ENCODE measurements at regions not wholly inside any gene's neighbourhood (a gene's known extent, or its start where the extent isn't known, plus 50 kb on each side); places are given as distances from the start of the nearest gene placed in this dataset.
"Not testable (repeated sequence)": the region's sequence is repeated elsewhere in the genome, so short reads cannot be mapped to it uniquely, and the experiment has no call there.

DNA sequence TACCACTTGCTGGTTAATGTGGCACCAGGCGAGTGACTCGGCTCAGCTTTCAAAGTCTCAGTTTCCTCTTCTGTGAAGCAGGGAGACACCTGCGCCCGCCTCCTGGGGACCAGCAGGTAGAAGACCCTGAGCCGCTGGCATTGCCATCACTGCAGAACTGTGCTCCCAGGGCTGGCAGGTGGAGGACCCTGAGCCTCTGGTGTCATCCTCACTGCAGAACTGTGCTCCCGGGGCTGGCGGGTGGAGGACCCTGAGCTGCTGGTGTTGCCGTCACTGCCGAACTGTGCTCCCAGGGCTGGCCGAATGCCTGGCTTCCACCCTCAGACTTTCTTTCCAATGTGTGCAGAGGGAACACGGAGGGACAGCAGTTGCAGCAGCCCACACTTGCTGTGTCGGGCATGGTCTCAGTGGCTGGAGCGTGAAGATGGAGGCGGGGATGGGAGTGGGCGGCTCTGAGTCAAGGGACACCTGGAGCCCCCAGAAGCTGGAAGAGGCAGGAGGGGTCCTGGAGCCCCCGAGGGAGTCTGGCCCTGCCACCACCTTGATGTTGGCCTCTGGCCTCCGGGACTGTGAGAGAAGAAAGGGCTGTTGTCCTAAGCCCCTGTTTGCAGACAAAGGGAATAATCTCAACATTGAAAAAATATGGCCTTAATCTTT, 75.8 kb upstream of the METTL9 start:
- Histone ChIP-seq H3K27me3 (ENCODE audit: control insufficient read depth, extremely low read depth, insufficient read depth, low read length) (peaks cover 14% of the 10 kb centered on the region), H3K4me1 (ENCODE audit: control insufficient read depth, extremely low read depth, insufficient read depth, low read length) (no peaks in the 10 kb centered on the region), H3K4me2 (ENCODE audit: control insufficient read depth, extremely low read depth, insufficient read depth, low read depth, low read length) (no peak overlapping the region), H3K36me3 (ENCODE audit: control insufficient read depth in 2 of 2, extremely low read depth in 1 of 2, insufficient read depth in 2 of 2, low read length in 2 of 2) (no peaks in the 10 kb centered on the region), H3K79me2 (ENCODE audit: control insufficient read depth, insufficient read depth, low read length) (peaks cover 12% of the 10 kb centered on the region), H2AFZ (ENCODE audit: control insufficient read depth, low read length) (no peak overlapping the region), H4K20me1 (ENCODE audit: control insufficient read depth, extremely low read depth, insufficient read depth, low read length) (no peaks in the 10 kb centered on the region), H3K9ac (ENCODE audit: control insufficient read depth, extremely low read depth, insufficient read depth, low read length) (no peak overlapping the region), H3K9me1 (ENCODE audit: control insufficient read depth, extremely low read depth, insufficient read depth, low read length) (no peaks in the 10 kb centered on the region), H3K4me3 (ENCODE audit: control insufficient read depth in 2 of 3, extremely low read depth in 1 of 3, insufficient read depth in 2 of 3, low read depth in 1 of 3, low read length in 3 of 3) (no peak overlapping the region), H3K27ac (ENCODE audit: control insufficient read depth, insufficient read depth, low read length) (no peak overlapping the region), H3K9me3 (ENCODE audit: control insufficient read depth, low read depth, low read length) (peaks cover 5% of the 10 kb centered on the region)
- no peak for FAIRE-seq
- no peak for DNase-seq (ENCODE audit: low read depth, low spot score)
- no peak for TF ChIP-seq EZH2 (IDR thresholded peaks at IDR 0.05; ENCODE audit: low read length)
- TF ChIP-seq, protein P1, sequence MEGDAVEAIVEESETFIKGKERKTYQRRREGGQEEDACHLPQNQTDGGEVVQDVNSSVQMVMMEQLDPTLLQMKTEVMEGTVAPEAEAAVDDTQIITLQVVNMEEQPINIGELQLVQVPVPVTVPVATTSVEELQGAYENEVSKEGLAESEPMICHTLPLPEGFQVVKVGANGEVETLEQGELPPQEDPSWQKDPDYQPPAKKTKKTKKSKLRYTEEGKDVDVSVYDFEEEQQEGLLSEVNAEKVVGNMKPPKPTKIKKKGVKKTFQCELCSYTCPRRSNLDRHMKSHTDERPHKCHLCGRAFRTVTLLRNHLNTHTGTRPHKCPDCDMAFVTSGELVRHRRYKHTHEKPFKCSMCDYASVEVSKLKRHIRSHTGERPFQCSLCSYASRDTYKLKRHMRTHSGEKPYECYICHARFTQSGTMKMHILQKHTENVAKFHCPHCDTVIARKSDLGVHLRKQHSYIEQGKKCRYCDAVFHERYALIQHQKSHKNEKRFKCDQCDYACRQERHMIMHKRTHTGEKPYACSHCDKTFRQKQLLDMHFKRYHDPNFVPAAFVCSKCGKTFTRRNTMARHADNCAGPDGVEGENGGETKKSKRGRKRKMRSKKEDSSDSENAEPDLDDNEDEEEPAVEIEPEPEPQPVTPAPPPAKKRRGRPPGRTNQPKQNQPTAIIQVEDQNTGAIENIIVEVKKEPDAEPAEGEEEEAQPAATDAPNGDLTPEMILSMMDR (optimal IDR thresholded peaks at IDR 0.05 in 1 of 3, IDR thresholded peaks at IDR 0.05 in 1 of 3, conservative IDR thresholded peaks at IDR 0.05 in 1 of 3; ENCODE audit: extremely low read depth in 1 of 3, insufficient read depth in 2 of 3, low read length in 3 of 3): no peak
- dilution Hi-C loops (cut with MboI; ENCODE audit: extremely low pct_ligation_motif_present, low sequenced_read_pairs): no loop called here

DNA sequence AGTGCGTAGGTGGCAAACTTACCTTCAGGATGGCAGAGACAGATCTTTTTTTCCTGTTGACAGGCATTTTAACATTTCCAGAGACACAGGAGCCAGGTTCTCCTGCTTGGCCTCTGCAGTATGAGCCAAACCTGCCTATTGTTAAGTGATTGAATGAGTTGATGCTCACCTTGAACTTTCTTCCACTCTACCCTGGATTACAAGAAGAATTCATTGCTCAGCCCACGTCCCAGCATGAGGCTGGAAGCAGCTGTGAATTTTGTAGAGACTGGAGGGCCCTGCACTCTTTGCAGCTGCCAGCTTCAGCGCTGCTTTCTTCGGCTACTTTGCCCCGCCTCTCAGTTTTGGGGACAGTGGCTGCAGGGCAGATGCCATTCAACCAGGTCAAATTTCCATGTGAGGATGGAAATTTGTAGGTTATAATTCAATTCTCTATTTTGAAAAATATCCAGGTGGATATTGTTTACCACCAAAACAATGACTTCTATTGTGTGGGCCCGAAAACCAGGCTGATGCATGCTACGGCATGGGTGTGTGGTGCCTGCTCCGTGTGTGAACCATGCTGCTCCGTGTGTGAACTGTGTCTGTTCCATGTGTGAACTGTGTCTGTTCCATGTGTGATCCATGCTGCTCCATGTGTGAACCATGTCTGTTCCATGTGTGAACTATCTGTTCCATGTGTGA, 75.2 kb upstream of the METTL9 start:
- DNase-seq (ENCODE audit: low read depth, low spot score) (no peak), FAIRE-seq (no peak)
- peaks cover 5% of the 10 kb centered on the region for H3K9me3 ChIP-seq (ENCODE audit: control insufficient read depth, low read depth, low read length)
- no peaks in the 10 kb centered on the region for H4K20me1 ChIP-seq (ENCODE audit: control insufficient read depth, extremely low read depth, insufficient read depth, low read length)
- H3K4me1 ChIP-seq (ENCODE audit: control insufficient read depth, extremely low read depth, insufficient read depth, low read length): no peaks in the 10 kb centered on the region
- no peak overlapping the region for H3K9ac ChIP-seq (ENCODE audit: control insufficient read depth, extremely low read depth, insufficient read depth, low read length)
- dilution Hi-C loops (cut with MboI; ENCODE audit: extremely low pct_ligation_motif_present, low sequenced_read_pairs): no loop called here
- TF ChIP-seq, protein P1 (optimal IDR thresholded peaks at IDR 0.05 in 1 of 3, IDR thresholded peaks at IDR 0.05 in 1 of 3, conservative IDR thresholded peaks at IDR 0.05 in 1 of 3; ENCODE audit: extremely low read depth in 1 of 3, insufficient read depth in 2 of 3, low read length in 3 of 3): no peak
- no peak for TF ChIP-seq EZH2 (IDR thresholded peaks at IDR 0.05; ENCODE audit: low read length)
- H3K27me3 ChIP-seq (ENCODE audit: control insufficient read depth, extremely low read depth, insufficient read depth, low read length): peaks cover 14% of the 10 kb centered on the region
- no peak overlapping the region for H3K27ac ChIP-seq (ENCODE audit: control insufficient read depth, insufficient read depth, low read length)
- peaks cover 8% of the 10 kb centered on the region for H3K79me2 ChIP-seq (ENCODE audit: control insufficient read depth, insufficient read depth, low read length)
- no peak overlapping the region for H3K4me2 ChIP-seq (ENCODE audit: control insufficient read depth, extremely low read depth, insufficient read depth, low read depth, low read length)
- H3K9me1 ChIP-seq (ENCODE audit: control insufficient read depth, extremely low read depth, insufficient read depth, low read length): no peaks in the 10 kb centered on the region
- H3K4me3 ChIP-seq (ENCODE audit: control insufficient read depth in 2 of 3, extremely low read depth in 1 of 3, insufficient read depth in 2 of 3, low read depth in 1 of 3, low read length in 3 of 3): no peak overlapping the region
- H3K36me3 ChIP-seq (ENCODE audit: control insufficient read depth in 2 of 2, extremely low read depth in 1 of 2, insufficient read depth in 2 of 2, low read length in 2 of 2): no peaks in the 10 kb centered on the region
- no peak overlapping the region for H2AFZ ChIP-seq (ENCODE audit: control insufficient read depth, low read length)

- DNase-seq (ENCODE audit: low read depth, low spot score); H4K20me1 ChIP-seq (ENCODE audit: control insufficient read depth, extremely low read depth, insufficient read depth, low read length); H2AFZ ChIP-seq (ENCODE audit: control insufficient read depth, low read length); FAIRE-seq; H3K9ac ChIP-seq (ENCODE audit: control insufficient read depth, extremely low read depth, insufficient read depth, low read length); H3K9me1 ChIP-seq (ENCODE audit: control insufficient read depth, extremely low read depth, insufficient read depth, low read length); H3K36me3 ChIP-seq (ENCODE audit: control insufficient read depth in 2 of 2, extremely low read depth in 1 of 2, insufficient read depth in 2 of 2, low read length in 2 of 2); H3K4me2 ChIP-seq (ENCODE audit: control insufficient read depth, extremely low read depth, insufficient read depth, low read depth, low read length); H3K79me2 ChIP-seq (ENCODE audit: control insufficient read depth, insufficient read depth, low read length); H3K27ac ChIP-seq (ENCODE audit: control insufficient read depth, insufficient read depth, low read length); H3K4me1 ChIP-seq (ENCODE audit: control insufficient read depth, extremely low read depth, insufficient read depth, low read length); H3K9me3 ChIP-seq (ENCODE audit: control insufficient read depth, low read depth, low read length); H3K4me3 ChIP-seq (ENCODE audit: control insufficient read depth in 2 of 3, extremely low read depth in 1 of 3, insufficient read depth in 2 of 3, low read depth in 1 of 3, low read length in 3 of 3); dilution Hi-C loops (cut with MboI; ENCODE audit: extremely low pct_ligation_motif_present, low sequenced_read_pairs): not testable (repeated sequence)
- H3K27me3 ChIP-seq (ENCODE audit: control insufficient read depth, extremely low read depth, insufficient read depth, low read length): peaks cover 14% of the 10 kb centered on the region
Measured at GRCh38 chr16:21524752-21525028, 74.7 kb upstream of the METTL9 start.
